GM04503 (cell line): ENCODE measurements at regions not wholly inside any gene's neighbourhood (a gene's known extent, or its start where the extent isn't known, plus 50 kb on each side); places are given as distances from the start of the nearest gene placed in this dataset.
A peak's percentile ranks its signal among the peaks of the same experiment; 100 is the strongest.
"Not testable (repeated sequence)": the region's sequence is repeated elsewhere in the genome, so short reads cannot be mapped to it uniquely, and the experiment has no call there.

Experiments
- DNase-seq: peaks from one replicate; pipeline ENCODE4 v3.0.0-alpha.2; 2012; ENCODE audit warnings: low read depth

DNA sequence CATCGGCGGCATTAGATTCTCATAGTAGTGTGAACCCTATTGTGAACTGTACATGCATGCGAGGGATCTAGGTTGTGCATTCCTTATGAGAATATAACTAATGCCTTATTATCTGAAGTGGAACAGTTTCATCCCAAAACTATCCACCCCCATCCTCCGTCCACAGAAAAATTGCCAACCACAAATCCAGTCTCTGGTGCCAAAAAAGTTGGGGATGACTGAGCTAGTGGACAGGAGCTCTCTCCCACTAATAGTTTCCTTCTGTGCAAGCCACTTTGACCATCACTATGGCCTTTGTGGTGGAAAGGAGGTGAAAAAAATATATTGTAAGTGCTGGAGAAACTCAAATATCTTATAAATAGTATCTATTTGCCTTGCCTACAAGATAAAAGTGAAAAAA is 857.8 kb downstream of the DIAPH3 start:
- no peak for DNase-seq

GRCh38 chr13:59312776-59313175 is 851.0 kb downstream of the DIAPH3 start:
- DNase-seq, result no peak

GRCh38 chr13:59318320-59318930 is 845.3 kb downstream of the DIAPH3 start:
- DNase-seq, result peak; percentile 6

GRCh38 chr13:59319276-59319675 is 844.5 kb downstream of the DIAPH3 start:
- no peak for DNase-seq

- DNase-seq, result no peak
Observed at GRCh38 chr13:59320021-59320420, 843.7 kb downstream of the DIAPH3 start.

DNA sequence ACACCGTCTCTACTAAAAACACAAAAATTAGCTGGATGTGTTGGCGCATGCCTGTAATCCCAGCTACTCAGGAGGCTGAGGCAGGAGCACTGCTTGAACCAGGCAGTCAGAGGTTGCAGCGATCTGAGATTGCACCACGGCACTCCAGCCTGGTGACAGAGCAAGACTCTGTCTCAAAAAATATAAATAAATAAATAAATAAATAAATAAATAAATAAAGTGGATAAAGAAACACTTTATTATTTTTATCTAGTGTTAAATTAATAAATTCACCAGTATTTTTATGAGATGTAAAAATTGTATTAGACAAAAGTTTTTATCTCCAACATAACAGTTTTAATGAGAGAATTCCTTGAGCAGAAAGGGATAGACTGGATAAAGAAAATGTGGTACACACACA is 839.3 kb downstream of the DIAPH3 start:
- not testable (repeated sequence) for DNase-seq

GRCh38 chr13:59326717-59327116 is 837.0 kb downstream of the DIAPH3 start:
- DNase-seq, result no peak

DNA sequence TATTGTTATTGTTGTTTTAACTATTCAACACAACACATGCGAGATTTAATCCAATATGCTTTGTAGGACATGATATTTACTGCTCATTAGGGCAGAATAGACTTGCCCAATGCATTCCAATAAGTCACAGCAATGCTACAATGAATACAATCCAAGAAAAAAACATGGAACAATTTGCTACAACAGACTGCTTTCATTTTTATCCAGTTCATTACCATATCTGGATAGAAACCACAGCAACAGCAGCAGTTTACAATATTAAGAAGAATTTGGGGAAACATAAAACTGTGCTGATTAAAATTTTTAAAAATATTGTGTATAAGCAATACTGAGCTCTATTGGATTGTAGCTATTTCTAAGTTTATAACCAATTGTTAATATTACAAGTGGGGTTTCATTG is 833.0 kb downstream of the DIAPH3 start:
- no peak for DNase-seq

DNA sequence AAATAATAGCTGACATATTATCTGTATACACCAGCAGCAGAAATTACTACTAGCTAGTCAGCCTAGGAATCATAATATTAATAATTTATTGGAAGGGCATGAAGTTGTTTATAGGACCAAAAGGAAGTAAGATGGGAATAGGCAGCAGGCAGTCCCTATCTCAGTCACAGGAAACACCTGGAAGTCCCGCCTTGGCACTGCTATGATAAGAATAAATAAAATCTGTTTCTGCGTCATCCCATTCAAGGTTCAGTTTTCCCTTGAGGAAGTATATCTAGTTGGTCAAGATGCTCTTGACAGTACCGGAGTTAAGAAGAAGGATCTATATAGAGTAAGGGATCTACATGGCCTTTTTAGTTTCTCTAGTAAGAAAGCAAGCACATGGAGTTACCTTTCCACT is 830.8 kb downstream of the DIAPH3 start:
- DNase-seq, result no peak

GRCh38 chr13:59337070-59337469 is 826.7 kb downstream of the DIAPH3 start:
- no peak for DNase-seq

DNA sequence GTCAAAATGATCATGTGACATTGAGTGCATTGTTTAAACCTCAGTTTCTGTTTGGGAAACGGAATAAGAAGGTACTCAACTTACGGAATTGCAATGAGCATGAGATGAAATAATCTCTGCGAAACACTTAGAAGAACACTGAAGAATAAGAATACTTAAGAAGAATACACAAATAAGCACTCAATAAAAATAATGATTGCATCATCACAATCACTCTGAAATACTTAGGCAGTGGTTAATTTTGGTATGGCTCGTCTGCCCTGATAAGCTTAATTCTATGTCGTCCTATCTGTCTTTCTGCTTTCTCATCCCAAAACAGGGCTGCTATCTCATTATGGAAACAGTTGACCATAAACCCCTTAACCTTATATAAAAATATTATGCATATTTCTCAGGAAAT is 823.6 kb downstream of the DIAPH3 start:
- no peak for DNase-seq

- DNase-seq, result no peak
Observed at GRCh38 chr13:59340581-59340980, 823.1 kb downstream of the DIAPH3 start.

- DNase-seq, result no peak
Observed at GRCh38 chr13:59342400-59342799, 821.3 kb downstream of the DIAPH3 start.

- DNase-seq, result no peak
Observed at GRCh38 chr13:59343132-59343531, 820.6 kb downstream of the DIAPH3 start.

DNA sequence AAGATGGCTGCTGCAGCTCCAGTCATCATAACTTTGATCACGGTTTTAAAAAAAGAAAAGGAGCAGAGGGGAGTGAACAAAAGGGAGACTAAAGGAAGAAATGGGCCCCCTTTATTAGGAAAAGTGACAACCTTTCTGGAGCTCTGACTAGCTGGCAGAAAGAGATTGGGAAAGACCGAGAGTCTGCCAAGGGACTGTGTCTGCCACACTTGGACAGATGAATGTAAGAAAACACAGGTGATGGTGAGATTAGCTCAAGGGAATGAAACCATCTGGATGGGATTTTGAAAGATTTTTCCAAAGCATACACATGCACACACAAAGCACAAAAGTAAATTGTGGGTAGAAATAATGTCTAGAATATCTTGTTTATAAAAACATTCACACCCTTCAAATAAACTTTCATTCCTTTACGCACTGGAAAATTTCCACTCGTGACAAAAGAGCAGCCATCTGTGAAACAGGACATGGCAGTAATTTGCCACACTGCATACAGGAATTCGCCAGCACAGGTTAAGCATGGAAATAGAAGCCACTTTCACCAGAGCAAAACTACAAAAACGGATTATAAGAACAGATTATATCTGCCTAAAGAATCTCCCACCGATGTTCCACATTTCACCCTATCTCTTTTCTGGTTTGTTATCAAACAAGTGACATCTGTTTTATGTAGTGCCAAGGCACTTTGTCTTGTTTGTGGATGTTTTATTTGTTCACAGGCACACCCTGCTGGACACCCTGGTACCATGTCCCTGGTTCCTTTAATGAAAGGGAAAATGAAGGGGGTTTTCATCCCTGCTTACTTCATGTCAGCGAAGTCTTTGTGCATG is 819.5 kb downstream of the DIAPH3 start:
- DNase-seq, result no peak

- no peak for DNase-seq
Observed at GRCh38 chr13:59345311-59345710, 818.4 kb downstream of the DIAPH3 start.

DNA sequence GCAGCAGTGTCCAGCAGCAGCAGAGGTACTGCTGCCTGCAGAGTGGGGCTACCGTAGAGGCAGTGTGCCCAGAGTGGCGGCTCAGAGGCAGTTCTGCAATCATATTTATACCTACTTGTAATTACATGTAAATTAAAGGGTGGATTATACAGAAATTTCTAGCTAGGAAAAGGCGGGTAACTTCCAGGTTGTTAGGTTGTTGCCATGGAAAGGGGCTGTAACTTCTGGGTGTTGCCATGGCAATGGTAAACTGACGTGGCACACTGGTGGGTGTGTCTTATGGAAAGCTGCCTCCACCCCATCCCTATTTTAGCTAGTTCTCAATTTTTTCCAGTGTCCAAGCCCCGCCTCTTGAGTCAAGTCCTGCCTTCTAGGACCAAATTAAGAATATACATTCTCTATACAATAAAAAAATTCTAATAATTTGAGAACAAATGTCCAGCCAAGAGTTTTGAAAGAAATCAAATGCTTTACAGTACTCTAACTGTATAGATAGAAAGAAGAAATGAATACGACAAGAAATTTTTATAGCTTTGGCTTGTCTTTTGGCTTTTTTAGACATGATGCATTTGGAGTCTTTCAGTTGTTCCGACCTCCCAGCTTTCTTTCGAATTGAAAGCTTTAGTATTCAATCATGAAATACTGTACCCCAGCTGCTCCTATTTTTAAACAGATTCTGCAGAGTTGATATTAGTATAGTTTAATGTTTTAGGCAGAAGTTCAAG is 816.6 kb downstream of the DIAPH3 start:
- no peak for DNase-seq

- DNase-seq, result no peak
Observed at GRCh38 chr13:59348617-59349016, 815.1 kb downstream of the DIAPH3 start.

DNA sequence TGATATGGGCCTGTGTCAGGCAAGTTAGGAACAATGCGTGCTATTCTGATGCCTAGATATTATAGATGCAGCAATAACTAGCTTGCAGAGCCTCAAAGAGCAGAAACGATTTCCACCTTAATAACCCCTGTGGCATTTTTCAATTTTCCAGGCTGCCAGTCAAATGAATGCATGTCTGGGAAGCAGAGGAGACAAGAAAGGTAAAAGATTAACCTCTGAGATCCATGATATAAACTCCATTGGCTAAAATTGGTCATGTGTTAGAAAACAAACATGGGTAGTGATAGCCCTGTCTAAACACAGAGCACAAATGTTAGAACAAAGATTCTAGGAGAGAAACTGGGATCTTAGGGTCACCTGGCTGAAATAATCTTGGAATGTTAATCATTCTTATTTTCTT is 811.1 kb downstream of the DIAPH3 start:
- no peak for DNase-seq

DNA sequence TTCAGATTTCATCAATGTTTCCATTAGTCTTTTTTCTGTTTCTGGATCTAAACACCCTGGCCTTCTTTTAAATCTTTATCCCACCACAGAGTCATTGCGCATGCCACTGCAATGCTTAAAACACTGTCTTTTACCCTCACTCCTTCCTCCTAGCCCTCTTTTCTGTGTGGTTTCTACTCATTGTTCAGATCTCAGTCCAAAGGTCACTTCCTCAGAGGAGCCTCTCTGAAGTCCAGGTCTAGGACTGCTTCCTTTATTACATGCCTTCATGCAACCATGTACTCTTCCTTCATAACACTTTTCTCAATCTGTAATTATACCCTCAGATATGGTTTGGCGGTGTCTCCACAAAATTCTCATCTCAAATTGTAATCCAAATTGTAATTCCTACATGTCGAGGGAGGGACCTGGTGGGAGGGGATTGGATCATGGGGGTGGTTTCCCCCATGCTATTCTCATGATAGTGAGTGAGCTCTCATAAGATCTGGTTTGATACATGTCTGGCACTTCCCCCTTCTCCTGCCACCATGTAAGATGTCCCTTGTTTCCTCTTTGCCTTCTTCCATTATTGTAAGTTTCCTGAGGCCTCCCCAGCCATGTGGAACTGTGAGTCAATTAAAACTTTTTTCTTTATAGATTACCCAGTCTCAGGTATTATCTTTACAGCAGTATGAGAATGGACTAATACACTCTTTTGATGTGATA is 808.9 kb downstream of the DIAPH3 start:
- no peak for DNase-seq

GRCh38 chr13:59356607-59357006 is 807.1 kb downstream of the DIAPH3 start:
- no peak for DNase-seq

- DNase-seq, result no peak
Observed at GRCh38 chr13:59358014-59358413, 805.7 kb downstream of the DIAPH3 start.
